Fibroblast of lung (primary cell): ENCODE measurements at regions not wholly inside any gene's neighbourhood (a gene's known extent, or its start where the extent isn't known, plus 50 kb on each side); places are given as distances from the start of the nearest gene placed in this dataset.
"Not testable (repeated sequence)": the region's sequence is repeated elsewhere in the genome, so short reads cannot be mapped to it uniquely, and the experiment has no call there.

Experiments used
- DNase-seq, 2 donors: peaks; one replicate each; pipeline versions ENCODE4 v3.0.0 to v3.0.0-alpha.2; 2010; ENCODE audit warnings: low read depth in 2 of 2
- H2AFZ ChIP-seq: 2 replicates; pipeline ENCODE4 v1.5.1; 2012; ENCODE audit warnings: low read length, control low read depth, inconsistent platforms
- H3K27ac ChIP-seq: 2 replicates; pipeline ENCODE4 v1.5.1; 2011; ENCODE audit warnings: low read length, control low read depth; ENCODE audit not compliant: insufficient read depth
- H3K27me3 ChIP-seq: 2 replicates; pipeline ENCODE4 v1.5.1; 2011; ENCODE audit warnings: mild to moderate bottlenecking, low read length; ENCODE audit not compliant: control insufficient read depth, insufficient read depth
- H3K36me3 ChIP-seq: 2 replicates; pipeline ENCODE4 v1.5.1; 2011; ENCODE audit warnings: low read length; ENCODE audit not compliant: control insufficient read depth, insufficient read depth
- H3K4me1 ChIP-seq: 2 replicates; pipeline ENCODE4 v1.5.1; 2011; ENCODE audit warnings: low read length; ENCODE audit not compliant: control insufficient read depth, insufficient read depth; ENCODE audit errors: extremely low read depth
- H3K4me2 ChIP-seq: 2 replicates; pipeline ENCODE4 v1.5.1; 2011; ENCODE audit warnings: low read length, control low read depth; ENCODE audit not compliant: insufficient read depth; ENCODE audit errors: extremely low read depth
- H3K4me3 ChIP-seq, 4 experiments: fragments of 200-600 bp in 1 of 4; sonication (generic) in 1 of 4; replicated peaks in 1 of 4; 2 replicates each; pipeline ENCODE4 v1.5.1; 2011 to 2016; ENCODE audit warnings: low read length in 4 of 4, low read depth in 3 of 4, mild to moderate bottlenecking in 3 of 4, control low read depth in 2 of 4, inconsistent platforms in 1 of 4, mixed read lengths in 1 of 4; ENCODE audit not compliant: insufficient read depth in 1 of 4; ENCODE audit errors: control extremely low read depth in 1 of 4
- H3K79me2 ChIP-seq: 2 replicates; pipeline ENCODE4 v1.5.1; 2012; ENCODE audit warnings: mild to moderate bottlenecking, low read length, inconsistent platforms; ENCODE audit not compliant: control insufficient read depth, insufficient read depth
- H3K9ac ChIP-seq: 2 replicates; pipeline ENCODE4 v1.5.1; 2011; ENCODE audit warnings: mild to moderate bottlenecking, low read length, control low read depth; ENCODE audit not compliant: insufficient read depth
- H3K9me3 ChIP-seq: 2 replicates; pipeline ENCODE4 v1.5.1; 2012; ENCODE audit warnings: low read depth, low read length; ENCODE audit not compliant: control insufficient read depth, insufficient read depth
- H4K20me1 ChIP-seq: 2 replicates; pipeline ENCODE4 v1.5.1; 2011; ENCODE audit warnings: low read length; ENCODE audit not compliant: control insufficient read depth, insufficient read depth; ENCODE audit errors: extremely low read depth
- EZH2 ChIP-seq: IDR thresholded peaks from 2 replicates; pipeline ENCODE4 v1.5.1; 2012; ENCODE audit warnings: low read length, control low read depth, mild to moderate bottlenecking; ENCODE audit errors: missing control alignments
- TF ChIP-seq, protein P1 (sequence below), 2 donors: IDR thresholded peaks in 1 of 2; conservative IDR thresholded peaks in 1 of 2; 1 replicate in 1 of 2; 2 replicates in 1 of 2; pipeline ENCODE4 v1.5.1; 2011 to 2012; ENCODE audit warnings: low read length in 2 of 2, control low read depth in 1 of 2, inconsistent platforms in 1 of 2, low read depth in 1 of 2, mild to moderate bottlenecking in 1 of 2

DNA sequence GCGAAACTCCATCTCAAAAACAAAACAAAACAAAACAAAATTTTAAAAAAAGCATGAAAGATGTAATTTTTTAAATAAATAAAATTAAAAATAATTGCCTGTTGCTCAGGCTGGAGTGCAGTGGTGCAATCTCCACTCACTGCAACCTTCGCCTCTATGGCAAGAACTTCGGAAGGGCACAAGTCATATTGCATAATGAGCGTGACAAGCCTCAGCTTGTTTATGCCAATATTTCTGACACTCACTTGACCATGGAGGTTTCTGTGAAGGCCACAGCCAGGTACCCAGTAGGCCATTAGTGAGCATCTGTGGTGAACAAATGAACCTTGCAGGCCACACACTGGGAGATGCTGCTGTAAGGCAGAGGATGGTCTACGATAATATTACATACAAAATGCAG is 106.1 kb upstream of the KMT2C start:
- Histone ChIP-seq H3K36me3 (no peaks in the 10 kb centered on the region), H2AFZ (no peak overlapping the region), H3K27ac (no peak overlapping the region), H3K79me2 (no peaks in the 10 kb centered on the region), H3K9me3 (no peaks in the 10 kb centered on the region), H3K27me3 (no peaks in the 10 kb centered on the region), H3K4me1 (no peaks in the 10 kb centered on the region), H4K20me1 (no peaks in the 10 kb centered on the region), H3K4me3 (no peak overlapping the region), H3K9ac (no peak overlapping the region), H3K4me2 (no peak overlapping the region)
- TF ChIP-seq, protein P1, sequence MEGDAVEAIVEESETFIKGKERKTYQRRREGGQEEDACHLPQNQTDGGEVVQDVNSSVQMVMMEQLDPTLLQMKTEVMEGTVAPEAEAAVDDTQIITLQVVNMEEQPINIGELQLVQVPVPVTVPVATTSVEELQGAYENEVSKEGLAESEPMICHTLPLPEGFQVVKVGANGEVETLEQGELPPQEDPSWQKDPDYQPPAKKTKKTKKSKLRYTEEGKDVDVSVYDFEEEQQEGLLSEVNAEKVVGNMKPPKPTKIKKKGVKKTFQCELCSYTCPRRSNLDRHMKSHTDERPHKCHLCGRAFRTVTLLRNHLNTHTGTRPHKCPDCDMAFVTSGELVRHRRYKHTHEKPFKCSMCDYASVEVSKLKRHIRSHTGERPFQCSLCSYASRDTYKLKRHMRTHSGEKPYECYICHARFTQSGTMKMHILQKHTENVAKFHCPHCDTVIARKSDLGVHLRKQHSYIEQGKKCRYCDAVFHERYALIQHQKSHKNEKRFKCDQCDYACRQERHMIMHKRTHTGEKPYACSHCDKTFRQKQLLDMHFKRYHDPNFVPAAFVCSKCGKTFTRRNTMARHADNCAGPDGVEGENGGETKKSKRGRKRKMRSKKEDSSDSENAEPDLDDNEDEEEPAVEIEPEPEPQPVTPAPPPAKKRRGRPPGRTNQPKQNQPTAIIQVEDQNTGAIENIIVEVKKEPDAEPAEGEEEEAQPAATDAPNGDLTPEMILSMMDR (conservative IDR thresholded peaks at IDR 0.05 in 1 of 2, IDR thresholded peaks at IDR 0.05 in 1 of 2; ENCODE audit: low read depth in 1 of 2, low read length in 2 of 2), result no peak
- TF ChIP-seq EZH2, result no peak
- DNase-seq, result no peak

DNA sequence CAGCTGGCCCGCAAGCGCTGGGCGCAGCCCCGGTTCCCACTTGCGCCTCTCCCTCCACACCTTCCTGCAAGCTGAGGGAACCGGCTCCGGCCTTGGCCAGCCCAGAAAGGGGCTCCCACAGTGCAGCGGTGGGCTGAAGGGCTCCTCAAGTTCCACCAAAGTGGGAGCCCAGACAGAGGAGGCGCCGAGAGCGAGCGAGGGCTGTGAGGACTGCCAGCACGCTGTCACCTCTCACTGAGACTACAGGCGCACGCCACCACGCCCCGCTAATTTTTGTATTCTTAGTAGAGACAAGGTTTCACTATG is 103.3 kb upstream of the KMT2C start:
- not testable (repeated sequence) for H3K4me2 ChIP-seq, DNase-seq, H2AFZ ChIP-seq, H3K27me3 ChIP-seq, H3K4me1 ChIP-seq, H3K79me2 ChIP-seq, H3K9me3 ChIP-seq, H4K20me1 ChIP-seq, H3K36me3 ChIP-seq, H3K4me3 ChIP-seq, H3K27ac ChIP-seq, H3K9ac ChIP-seq

DNA sequence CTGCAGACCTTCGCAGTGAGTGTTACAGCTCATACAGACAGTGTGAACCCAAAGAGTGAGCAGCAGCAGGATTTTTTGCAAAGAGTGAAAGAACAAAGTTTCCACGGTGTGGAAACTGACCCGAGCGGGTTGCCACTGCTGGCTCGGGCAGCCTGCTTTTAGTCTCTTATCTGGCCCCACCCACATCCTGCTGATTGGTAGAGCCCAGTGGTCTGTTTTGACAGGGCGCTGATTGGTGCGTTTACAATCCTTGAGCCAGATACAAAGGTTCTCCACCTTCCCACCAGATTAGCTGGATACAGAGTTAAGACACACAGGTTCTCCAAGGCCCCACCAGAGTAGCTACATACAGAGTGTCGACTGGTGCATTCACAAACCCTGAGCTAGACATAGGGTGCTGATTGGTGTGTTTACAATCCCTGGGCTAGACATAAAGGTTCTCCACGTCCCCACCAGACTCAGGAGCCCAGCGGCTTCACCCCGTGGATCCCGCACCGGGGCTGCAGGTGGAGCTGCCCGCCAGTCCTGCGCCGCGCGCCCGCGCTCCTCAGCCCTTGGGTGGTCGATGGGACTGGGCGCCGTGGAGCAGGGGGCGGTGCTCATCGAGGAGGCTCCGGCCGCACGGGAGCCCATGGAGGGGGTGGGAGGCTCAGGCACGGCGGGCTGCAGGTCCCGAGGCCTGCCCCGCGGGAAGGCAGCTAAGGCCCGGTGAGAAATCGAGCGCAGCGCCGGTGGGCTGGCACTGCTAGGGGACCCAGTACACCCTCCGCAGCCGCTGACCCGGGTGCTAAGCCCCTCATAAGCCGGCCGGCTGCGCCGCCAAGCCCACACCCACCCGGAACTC is 102.8 kb upstream of the KMT2C start:
- not testable (repeated sequence) for H3K79me2 ChIP-seq, H3K36me3 ChIP-seq, H4K20me1 ChIP-seq, H3K27me3 ChIP-seq, H2AFZ ChIP-seq, H3K9me3 ChIP-seq, H3K9ac ChIP-seq, H3K4me2 ChIP-seq, H3K4me1 ChIP-seq, DNase-seq, H3K4me3 ChIP-seq, H3K27ac ChIP-seq

DNA sequence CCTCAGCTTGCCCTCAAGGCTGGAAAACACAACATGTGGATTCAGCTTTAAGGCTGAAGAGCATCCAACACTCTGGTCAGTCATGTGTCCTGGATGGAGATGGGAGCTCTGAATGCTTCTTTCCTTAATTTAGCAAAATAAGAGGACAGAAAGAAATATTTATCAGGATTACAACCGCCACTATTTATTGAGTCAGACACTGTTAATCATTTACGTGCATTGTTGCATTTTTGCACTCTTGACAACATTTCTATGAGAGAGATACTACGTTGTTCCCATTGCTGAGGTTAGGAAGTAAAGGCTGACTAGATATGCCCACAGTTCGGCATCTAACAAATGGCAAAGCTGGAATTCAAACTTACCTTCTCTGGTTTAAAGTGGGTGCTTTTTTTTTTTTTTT is 101.8 kb upstream of the KMT2C start:
- Histone ChIP-seq H3K27ac (no peak overlapping the region), H3K36me3 (no peaks in the 10 kb centered on the region), H3K4me3 (no peak overlapping the region), H3K9me3 (no peaks in the 10 kb centered on the region), H3K27me3 (no peaks in the 10 kb centered on the region), H2AFZ (no peak overlapping the region), H4K20me1 (no peaks in the 10 kb centered on the region), H3K79me2 (no peaks in the 10 kb centered on the region), H3K4me1 (no peaks in the 10 kb centered on the region), H3K4me2 (no peak overlapping the region), H3K9ac (no peak overlapping the region)
- TF ChIP-seq, protein P1 (conservative IDR thresholded peaks at IDR 0.05 in 1 of 2, IDR thresholded peaks at IDR 0.05 in 1 of 2; ENCODE audit: low read depth in 1 of 2, low read length in 2 of 2), result no peak
- TF ChIP-seq EZH2, result no peak
- DNase-seq, result no peak
